ENCODE measurements at regions not wholly inside any gene's neighbourhood (a gene's known extent, or its start where the extent isn't known, plus 50 kb on each side); places are given as distances from the start of the nearest gene placed in this dataset.
"Not testable (repeated sequence)": the region's sequence is repeated elsewhere in the genome, so short reads cannot be mapped to it uniquely, and the experiment has no call there.

DNA sequence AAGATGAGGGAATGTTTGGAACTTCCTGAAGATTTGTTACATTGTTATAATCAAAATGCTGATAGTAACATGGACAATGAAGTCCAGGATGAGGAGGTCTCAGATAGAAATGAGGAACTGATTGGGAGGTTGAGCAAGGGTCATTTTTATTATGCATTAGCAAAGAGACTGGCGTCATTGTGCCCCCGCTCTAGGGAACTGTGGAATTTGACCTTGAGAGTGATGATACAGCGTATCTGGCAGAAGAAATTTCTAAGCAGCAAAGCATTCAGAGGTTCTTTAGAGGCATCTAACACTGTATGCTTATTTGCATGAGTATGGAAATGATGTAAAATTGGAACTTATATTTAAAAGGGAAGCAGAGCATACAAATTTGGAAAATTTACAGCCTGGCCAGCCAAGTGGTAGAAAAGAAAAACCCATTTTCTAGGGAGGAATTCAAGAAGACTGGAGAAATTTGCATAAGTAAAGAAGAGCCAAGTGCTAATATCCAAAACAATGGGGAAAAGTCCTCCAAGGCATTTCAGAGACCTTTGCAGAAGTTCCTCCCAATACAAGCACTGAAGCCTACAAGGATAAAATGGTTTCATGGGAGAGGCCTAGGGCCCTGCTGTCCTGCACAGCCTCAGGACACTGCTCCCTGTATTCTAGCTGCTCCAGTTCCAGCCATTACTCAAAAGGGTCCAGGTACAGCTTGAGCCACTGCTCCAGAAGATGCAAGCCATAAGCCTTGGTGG lies 483.0 kb upstream of the NDST4 start:
- H3K36me3 Mint-ChIP-seq (ENCODE audit: low read depth), result no peaks in the 10 kb centered on the region
- H3K4me3 Mint-ChIP-seq, result no peak overlapping the region
- DNase-seq (no peak), ATAC-seq (no peak)
- no peaks in the 10 kb centered on the region for H3K27me3 Mint-ChIP-seq
- no peaks in the 10 kb centered on the region for H3K4me1 Mint-ChIP-seq
- no peak overlapping the region for H3K27ac Mint-ChIP-seq
- H3K9me3 ChIP-seq (ENCODE audit: control insufficient read depth, low read length, poor library complexity, severe bottlenecking), result no peaks in the 10 kb centered on the region

DNA sequence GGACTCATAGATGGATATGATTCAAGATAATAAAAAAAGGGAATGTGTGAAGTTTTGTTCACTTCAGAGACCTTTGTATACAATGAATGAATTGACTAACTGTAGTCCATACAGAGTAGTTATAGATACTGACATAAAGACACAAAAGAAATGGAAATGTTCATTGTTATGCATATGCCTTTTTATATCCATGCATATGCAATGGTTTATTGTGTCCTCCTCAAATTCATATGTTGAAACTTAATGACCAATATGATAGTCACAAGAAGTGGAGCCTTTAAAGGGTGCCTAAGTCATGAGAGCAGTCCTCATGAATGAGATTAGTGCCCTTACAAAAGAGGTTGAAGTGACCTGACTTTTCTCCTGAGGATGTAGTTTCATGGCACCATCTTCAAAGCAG lies 467.5 kb upstream of the NDST4 start:
- H3K9me3 ChIP-seq (ENCODE audit: control insufficient read depth, low read length, poor library complexity, severe bottlenecking), result no peaks in the 10 kb centered on the region
- no peak overlapping the region for H3K27ac Mint-ChIP-seq
- H3K4me3 Mint-ChIP-seq, result no peak overlapping the region
- no peaks in the 10 kb centered on the region for H3K27me3 Mint-ChIP-seq
- H3K36me3 Mint-ChIP-seq (ENCODE audit: low read depth), result no peaks in the 10 kb centered on the region
- DNase-seq, result no peak
- no peaks in the 10 kb centered on the region for H3K4me1 Mint-ChIP-seq
- no peak for ATAC-seq

GRCh38 chr4:115575851-115576250 lies 462.4 kb upstream of the NDST4 start:
- no peak for DNase-seq
- Mint-ChIP-seq H3K4me1 (no peaks in the 10 kb centered on the region), H3K27ac (no peak overlapping the region), H3K4me3 (no peak overlapping the region), H3K36me3 (ENCODE audit: low read depth) (no peaks in the 10 kb centered on the region), H3K27me3 (no peaks in the 10 kb centered on the region)
- no peak for ATAC-seq
- no peaks in the 10 kb centered on the region for H3K9me3 ChIP-seq (ENCODE audit: control insufficient read depth, low read length, poor library complexity, severe bottlenecking)

GRCh38 chr4:115562506-115562905 lies 449.1 kb upstream of the NDST4 start:
- Mint-ChIP-seq H3K27me3 (peaks cover 5% of the 10 kb centered on the region), H3K36me3 (ENCODE audit: low read depth) (no peaks in the 10 kb centered on the region), H3K27ac (no peak overlapping the region), H3K4me3 (no peak overlapping the region), H3K4me1 (no peaks in the 10 kb centered on the region)
- ATAC-seq (no peak), DNase-seq (no peak)
- no peaks in the 10 kb centered on the region for H3K9me3 ChIP-seq (ENCODE audit: control insufficient read depth, low read length, poor library complexity, severe bottlenecking)

- DNase-seq (no peak), ATAC-seq (no peak)
- H3K36me3 Mint-ChIP-seq (ENCODE audit: low read depth), result no peaks in the 10 kb centered on the region
- no peaks in the 10 kb centered on the region for H3K9me3 ChIP-seq (ENCODE audit: control insufficient read depth, low read length, poor library complexity, severe bottlenecking)
- H3K4me3 Mint-ChIP-seq, result no peak overlapping the region
- no peaks in the 10 kb centered on the region for H3K4me1 Mint-ChIP-seq
- no peak overlapping the region for H3K27ac Mint-ChIP-seq
- H3K27me3 Mint-ChIP-seq, result no peaks in the 10 kb centered on the region
Measured at GRCh38 chr4:115548123-115548522, 434.7 kb upstream of the NDST4 start.

DNA sequence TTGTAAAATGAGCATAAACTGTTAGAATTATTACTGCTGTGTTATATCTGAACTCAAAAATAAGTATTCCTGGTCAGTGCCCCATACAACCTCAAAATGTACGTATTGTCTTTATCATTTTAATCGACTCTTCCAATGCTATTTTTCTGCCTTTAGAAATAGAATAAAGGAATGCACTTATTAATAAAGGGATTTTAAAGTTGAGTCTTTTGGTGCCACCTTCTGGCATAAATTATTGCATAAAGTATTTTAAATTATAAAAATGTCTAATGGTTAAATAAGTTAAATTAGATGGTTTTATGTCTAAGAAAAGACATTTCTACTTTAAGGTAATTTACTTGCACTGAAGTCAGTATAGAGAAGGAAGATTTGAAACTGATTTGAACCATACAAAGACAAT lies 424.0 kb upstream of the NDST4 start:
- no peak for ATAC-seq
- H3K27me3 Mint-ChIP-seq, result no peaks in the 10 kb centered on the region

DNA sequence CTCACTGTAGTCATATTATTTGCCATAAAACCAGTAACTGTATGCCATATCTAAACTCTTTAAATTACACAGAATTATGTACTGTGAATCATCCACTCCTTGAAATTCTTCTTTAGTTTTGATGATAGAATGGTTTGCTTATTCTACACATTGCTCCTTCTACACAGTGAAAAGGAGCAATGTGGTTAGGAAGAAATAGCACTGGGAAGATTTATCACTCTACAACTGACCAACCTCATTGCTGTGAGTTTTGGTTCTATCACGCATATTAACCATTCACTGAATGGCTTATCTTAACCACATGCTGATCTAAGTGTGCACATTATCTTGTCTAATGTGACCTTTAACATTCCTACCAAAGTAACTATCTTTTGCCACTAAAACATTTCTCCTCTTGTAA lies 415.7 kb upstream of the NDST4 start:
- Mint-ChIP-seq H3K27me3 (no peaks in the 10 kb centered on the region), H3K36me3 (ENCODE audit: low read depth) (no peaks in the 10 kb centered on the region), H3K27ac (no peak overlapping the region), H3K4me1 (no peaks in the 10 kb centered on the region), H3K4me3 (no peak overlapping the region)
- no peak for ATAC-seq
- no peaks in the 10 kb centered on the region for H3K9me3 ChIP-seq (ENCODE audit: control insufficient read depth, low read length, poor library complexity, severe bottlenecking)
- no peak for DNase-seq

More for the DNA sequence above, 424.0 kb upstream of the NDST4 start:
- no peaks in the 10 kb centered on the region for H3K4me1 Mint-ChIP-seq
- H3K9me3 ChIP-seq (ENCODE audit: control insufficient read depth, low read length, poor library complexity, severe bottlenecking), result no peaks in the 10 kb centered on the region
- H3K27ac Mint-ChIP-seq, result no peak overlapping the region
- H3K4me3 Mint-ChIP-seq, result no peak overlapping the region
- no peak for DNase-seq
- no peaks in the 10 kb centered on the region for H3K36me3 Mint-ChIP-seq (ENCODE audit: low read depth)

- not testable (repeated sequence) for ATAC-seq; H3K9me3 ChIP-seq (ENCODE audit: control insufficient read depth, low read length, poor library complexity, severe bottlenecking); H3K27ac Mint-ChIP-seq; DNase-seq; H3K4me3 Mint-ChIP-seq; H3K36me3 Mint-ChIP-seq (ENCODE audit: low read depth); H3K4me1 Mint-ChIP-seq; H3K27me3 Mint-ChIP-seq
Measured at GRCh38 chr4:115519476-115519875, 406.1 kb upstream of the NDST4 start.

- no peaks in the 10 kb centered on the region for H3K27me3 Mint-ChIP-seq
- ATAC-seq, result no peak
- H3K9me3 ChIP-seq (ENCODE audit: control insufficient read depth, low read length, poor library complexity, severe bottlenecking), result no peaks in the 10 kb centered on the region
Measured at GRCh38 chr4:115515772-115516171, 402.4 kb upstream of the NDST4 start.

DNA sequence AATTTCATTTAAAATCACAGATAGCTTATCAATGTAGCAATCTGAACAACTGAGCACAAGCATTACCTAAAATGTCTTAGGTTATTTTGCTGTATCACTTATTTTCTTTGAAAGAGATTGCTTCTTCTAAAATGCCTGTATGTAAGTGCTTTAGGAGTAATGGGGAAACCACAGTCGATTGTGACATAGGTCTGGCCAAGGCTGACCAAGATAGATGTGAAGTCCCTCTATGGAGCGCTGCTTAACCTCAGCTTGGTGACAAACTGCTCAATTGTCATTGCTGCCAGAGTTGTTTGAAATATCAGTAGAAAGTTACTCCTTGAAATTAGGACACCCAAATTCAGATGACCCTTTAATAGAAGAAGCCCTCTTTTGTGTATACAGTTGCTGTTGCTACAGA lies 401.9 kb upstream of the NDST4 start:
- H3K36me3 Mint-ChIP-seq (ENCODE audit: low read depth), result no peaks in the 10 kb centered on the region
- H3K4me1 Mint-ChIP-seq, result peaks cover 3% of the 10 kb centered on the region
- H3K4me3 Mint-ChIP-seq, result no peak overlapping the region
- no peak overlapping the region for H3K27ac Mint-ChIP-seq
- H3K27me3 Mint-ChIP-seq, result no peaks in the 10 kb centered on the region
- H3K9me3 ChIP-seq (ENCODE audit: control insufficient read depth, low read length, poor library complexity, severe bottlenecking), result no peaks in the 10 kb centered on the region
- no peak for DNase-seq
- no peak for ATAC-seq

More at GRCh38 chr4:115515772-115516171, 402.4 kb upstream of the NDST4 start:
- no peak for DNase-seq
- Mint-ChIP-seq H3K4me1 (peaks cover 3% of the 10 kb centered on the region), H3K27ac (no peak overlapping the region), H3K4me3 (no peak overlapping the region), H3K36me3 (ENCODE audit: low read depth) (no peaks in the 10 kb centered on the region)

DNA sequence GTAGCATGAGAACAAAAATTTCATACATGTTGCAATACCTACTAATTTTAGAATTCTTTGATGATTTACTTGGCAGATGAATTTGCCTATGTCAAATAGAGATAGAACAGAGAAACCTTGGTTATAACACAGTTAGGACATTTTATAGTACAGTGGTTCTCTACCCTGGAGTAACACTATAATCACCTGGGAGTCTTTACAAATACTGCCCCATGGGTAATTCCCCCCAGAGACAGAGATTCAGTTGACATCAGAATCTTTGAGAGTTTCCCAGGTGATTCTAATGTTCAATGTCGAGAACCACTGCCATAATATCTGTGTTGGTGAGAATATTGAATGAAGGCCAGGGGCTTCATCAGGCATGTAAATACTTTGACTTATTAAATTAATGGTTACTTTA lies 401.3 kb upstream of the NDST4 start:
- no peaks in the 10 kb centered on the region for H3K27me3 Mint-ChIP-seq
- ATAC-seq (no peak), DNase-seq (no peak)
- no peaks in the 10 kb centered on the region for H3K9me3 ChIP-seq (ENCODE audit: control insufficient read depth, low read length, poor library complexity, severe bottlenecking)
- H3K4me3 Mint-ChIP-seq, result no peak overlapping the region
- no peaks in the 10 kb centered on the region for H3K36me3 Mint-ChIP-seq (ENCODE audit: low read depth)
- peaks cover 3% of the 10 kb centered on the region for H3K4me1 Mint-ChIP-seq
- H3K27ac Mint-ChIP-seq, result no peak overlapping the region

DNA sequence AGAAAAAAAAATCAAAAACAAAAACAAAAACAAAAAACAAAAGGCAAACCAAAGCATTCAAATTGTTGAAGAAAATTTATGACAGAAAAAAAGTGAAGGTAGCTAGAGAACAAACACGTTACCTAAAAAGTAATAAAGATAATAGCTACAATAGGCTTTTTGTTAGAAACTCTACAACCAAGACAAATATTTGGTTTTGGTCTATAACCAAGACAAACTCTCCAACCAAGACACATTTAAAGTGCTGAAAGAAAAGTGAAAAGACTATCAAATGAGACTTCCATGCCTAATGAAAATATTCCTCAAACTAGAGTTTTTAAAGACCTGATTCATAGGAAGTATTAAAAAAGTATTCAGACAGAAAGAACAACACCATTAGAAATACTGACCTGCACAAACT lies 391.9 kb upstream of the NDST4 start:
- Mint-ChIP-seq H3K27me3 (no peaks in the 10 kb centered on the region), H3K4me3 (no peak overlapping the region), H3K27ac (no peak overlapping the region), H3K4me1 (no peaks in the 10 kb centered on the region), H3K36me3 (ENCODE audit: low read depth) (no peaks in the 10 kb centered on the region)
- ATAC-seq (no peak), DNase-seq (no peak)
- no peaks in the 10 kb centered on the region for H3K9me3 ChIP-seq (ENCODE audit: control insufficient read depth, low read length, poor library complexity, severe bottlenecking)

- no peaks in the 10 kb centered on the region for H3K9me3 ChIP-seq (ENCODE audit: control insufficient read depth, low read length, poor library complexity, severe bottlenecking)
- no peak for DNase-seq
- Mint-ChIP-seq H3K4me3 (no peak overlapping the region), H3K4me1 (no peaks in the 10 kb centered on the region), H3K27me3 (no peaks in the 10 kb centered on the region), H3K27ac (no peak overlapping the region), H3K36me3 (ENCODE audit: low read depth) (no peaks in the 10 kb centered on the region)
- ATAC-seq, result no peak
Measured at GRCh38 chr4:115501656-115502055, 388.2 kb upstream of the NDST4 start.

DNA sequence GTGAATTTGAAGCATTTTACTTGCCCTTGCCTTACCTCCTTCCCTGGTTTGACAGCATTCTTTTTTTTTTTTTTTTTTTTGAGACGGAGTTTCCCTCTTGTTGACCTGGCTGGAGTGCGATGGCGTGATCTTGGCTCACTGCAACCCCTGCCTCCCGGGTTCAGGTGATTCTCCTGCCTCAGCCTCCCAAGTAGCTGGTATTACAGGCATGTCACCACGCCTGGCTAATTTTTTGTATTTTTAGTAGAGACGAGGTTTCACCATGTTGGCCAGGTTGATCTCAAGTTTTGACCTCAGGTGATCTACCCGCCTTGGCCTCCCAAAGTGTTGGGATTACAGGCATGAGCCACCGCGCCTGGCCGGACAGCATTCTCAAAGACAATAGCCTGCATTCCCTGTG lies 380.4 kb upstream of the NDST4 start:
- H3K27ac Mint-ChIP-seq, ATAC-seq: not testable (repeated sequence)

More for the DNA sequence above, 380.4 kb upstream of the NDST4 start:
- H3K9me3 ChIP-seq (ENCODE audit: control insufficient read depth, low read length, poor library complexity, severe bottlenecking); DNase-seq; H3K4me3 Mint-ChIP-seq; H3K4me1 Mint-ChIP-seq; H3K27me3 Mint-ChIP-seq; H3K36me3 Mint-ChIP-seq (ENCODE audit: low read depth): not testable (repeated sequence)

Data from T-helper 17 cell (primary cell).